PC-3 (cell line): ENCODE measurements at regions not wholly inside any gene's neighbourhood (a gene's known extent, or its start where the extent isn't known, plus 50 kb on each side); places are given as distances from the start of the nearest gene placed in this dataset.

Source experiments
- EZH2 ChIP-seq: fragments of 300-600 bp; sonication (generic); IDR thresholded peaks from one replicate; pipeline ENCODE4 v1.6.1; 2017; ENCODE audit warnings: antibody characterized with exemption, mild to moderate bottlenecking, low read length; ENCODE audit not compliant: unreplicated experiment
- TF ChIP-seq, protein P1 (sequence below): fragments of 300-600 bp; sonication (generic); conservative IDR thresholded peaks from 2 replicates; pipeline ENCODE4 v1.5.1; 2017; ENCODE audit warnings: antibody characterized with exemption, low read depth, mild to moderate bottlenecking, low read length

DNA sequence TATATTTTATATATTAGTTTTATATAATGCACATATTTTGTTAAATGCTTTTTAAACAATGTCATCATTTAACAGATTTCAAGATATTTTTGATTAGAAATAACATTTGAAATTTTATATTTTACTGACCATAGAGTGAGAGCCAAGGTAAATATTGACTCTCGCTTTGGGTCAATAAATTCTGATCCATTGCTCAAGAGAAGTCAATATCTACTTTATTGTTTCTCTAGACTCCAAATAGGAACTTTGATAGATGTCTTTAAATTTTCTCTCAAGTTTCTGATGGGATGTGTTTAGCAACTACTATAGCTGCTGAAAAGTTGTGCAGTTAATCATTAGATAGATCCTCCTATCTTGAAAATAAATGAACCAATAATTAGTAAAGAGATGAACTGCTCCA, 61.4 kb upstream of the ATXN7L3B start:
- TF ChIP-seq, protein P1, sequence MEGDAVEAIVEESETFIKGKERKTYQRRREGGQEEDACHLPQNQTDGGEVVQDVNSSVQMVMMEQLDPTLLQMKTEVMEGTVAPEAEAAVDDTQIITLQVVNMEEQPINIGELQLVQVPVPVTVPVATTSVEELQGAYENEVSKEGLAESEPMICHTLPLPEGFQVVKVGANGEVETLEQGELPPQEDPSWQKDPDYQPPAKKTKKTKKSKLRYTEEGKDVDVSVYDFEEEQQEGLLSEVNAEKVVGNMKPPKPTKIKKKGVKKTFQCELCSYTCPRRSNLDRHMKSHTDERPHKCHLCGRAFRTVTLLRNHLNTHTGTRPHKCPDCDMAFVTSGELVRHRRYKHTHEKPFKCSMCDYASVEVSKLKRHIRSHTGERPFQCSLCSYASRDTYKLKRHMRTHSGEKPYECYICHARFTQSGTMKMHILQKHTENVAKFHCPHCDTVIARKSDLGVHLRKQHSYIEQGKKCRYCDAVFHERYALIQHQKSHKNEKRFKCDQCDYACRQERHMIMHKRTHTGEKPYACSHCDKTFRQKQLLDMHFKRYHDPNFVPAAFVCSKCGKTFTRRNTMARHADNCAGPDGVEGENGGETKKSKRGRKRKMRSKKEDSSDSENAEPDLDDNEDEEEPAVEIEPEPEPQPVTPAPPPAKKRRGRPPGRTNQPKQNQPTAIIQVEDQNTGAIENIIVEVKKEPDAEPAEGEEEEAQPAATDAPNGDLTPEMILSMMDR, result no peak
- no peak for TF ChIP-seq EZH2
